ENCODE measurements at regions not wholly inside any gene's neighbourhood (a gene's known extent, or its start where the extent isn't known, plus 50 kb on each side); places are given as distances from the start of the nearest gene placed in this dataset.

DNA sequence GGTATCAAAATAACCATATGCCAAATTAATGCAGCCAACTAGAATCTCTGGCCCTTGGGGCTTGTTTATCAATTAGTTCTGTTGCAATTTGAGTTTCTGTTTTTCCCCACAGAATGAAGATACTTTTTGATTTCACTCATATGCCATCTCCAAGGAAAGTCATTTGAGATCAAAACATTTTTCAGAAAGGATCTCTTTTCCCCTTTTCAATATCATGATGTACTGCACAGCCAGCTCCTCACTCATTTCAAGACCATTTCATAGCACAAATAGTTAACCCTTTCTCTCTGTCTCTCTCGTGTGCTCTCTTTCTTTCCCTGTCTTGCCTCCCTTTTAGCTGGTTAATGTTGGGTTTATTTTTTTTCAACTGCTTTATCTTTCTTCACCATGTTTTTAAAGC lies 387.3 kb downstream of the STK39 start:
- H3K4me1 Mint-ChIP-seq = no peaks in the 10 kb centered on the region
- H3K27ac Mint-ChIP-seq (ENCODE audit: low read depth) = no peak overlapping the region

GRCh38 chr2:167859676-167860075 lies 387.7 kb downstream of the STK39 start:
- Mint-ChIP-seq H3K9me3 (no peaks in the 10 kb centered on the region), H3K36me3 (ENCODE audit: insufficient read depth) (no peaks in the 10 kb centered on the region), H3K4me3 (no peak overlapping the region), H3K27ac (ENCODE audit: low read depth) (no peak overlapping the region), H3K27me3 (no peaks in the 10 kb centered on the region), H3K4me1 (no peaks in the 10 kb centered on the region)
- ATAC-seq (replicated peaks; ENCODE audit: extremely low read depth, poor library complexity, severe bottlenecking) (no peak), DNase-seq (ENCODE audit: low spot score in 2 of 2) (no peak)

More for the DNA sequence above, 387.3 kb downstream of the STK39 start:
- H3K4me3 Mint-ChIP-seq = no peak overlapping the region
- H3K36me3 Mint-ChIP-seq (ENCODE audit: insufficient read depth) = no peaks in the 10 kb centered on the region
- DNase-seq (ENCODE audit: low spot score in 2 of 2) (no peak), ATAC-seq (replicated peaks; ENCODE audit: extremely low read depth, poor library complexity, severe bottlenecking) (no peak)
- no peaks in the 10 kb centered on the region for H3K9me3 Mint-ChIP-seq
- no peaks in the 10 kb centered on the region for H3K27me3 Mint-ChIP-seq

DNA sequence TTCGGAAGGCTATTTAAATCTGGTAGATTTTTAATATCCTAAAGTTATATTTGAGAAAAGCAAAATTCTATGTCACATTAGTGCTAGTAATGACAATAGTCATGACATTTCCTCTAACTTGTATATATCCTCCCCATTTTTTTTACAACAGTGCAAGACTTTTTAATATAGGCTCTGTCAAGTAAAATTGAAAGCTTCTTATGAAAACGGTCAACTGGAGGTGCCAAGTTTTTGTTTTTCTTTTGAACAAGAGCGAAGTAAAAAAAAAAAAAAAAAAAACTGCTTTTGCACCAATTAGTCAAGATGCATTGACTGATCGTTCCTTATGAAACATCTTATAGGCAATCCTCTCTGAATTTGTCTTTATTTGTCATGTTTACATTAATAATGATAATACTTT lies 389.3 kb downstream of the STK39 start:
- no peak overlapping the region for H3K27ac Mint-ChIP-seq (ENCODE audit: low read depth)
- no peak for ATAC-seq (replicated peaks; ENCODE audit: extremely low read depth, poor library complexity, severe bottlenecking)
- H3K4me3 Mint-ChIP-seq = no peak overlapping the region
- DNase-seq (ENCODE audit: low spot score in 2 of 2) = no peak
- H3K4me1 Mint-ChIP-seq = no peaks in the 10 kb centered on the region
- H3K36me3 Mint-ChIP-seq (ENCODE audit: insufficient read depth) = no peaks in the 10 kb centered on the region
- no peaks in the 10 kb centered on the region for H3K9me3 Mint-ChIP-seq
- H3K27me3 Mint-ChIP-seq = no peaks in the 10 kb centered on the region

DNA sequence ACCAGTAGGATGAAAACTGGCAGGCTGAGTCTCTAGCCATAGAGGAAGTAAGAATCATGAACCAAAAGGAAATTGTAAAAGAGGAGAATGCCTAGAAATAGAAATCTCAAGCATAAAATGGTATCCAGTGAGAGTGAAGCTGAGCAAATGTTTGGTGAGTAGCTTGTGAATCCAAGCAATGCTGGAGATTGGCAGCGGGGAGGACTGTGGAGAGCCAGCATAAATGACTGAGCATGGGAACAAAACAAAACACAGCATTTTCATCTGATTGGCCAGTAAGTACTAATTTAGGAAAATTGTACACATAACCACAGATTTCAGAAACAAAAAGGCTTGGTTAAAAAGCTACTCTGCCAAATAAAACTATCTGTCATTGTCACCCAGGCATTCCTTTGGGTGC lies 390.0 kb downstream of the STK39 start:
- DNase-seq (ENCODE audit: low spot score in 2 of 2) (no peak), ATAC-seq (replicated peaks; ENCODE audit: extremely low read depth, poor library complexity, severe bottlenecking) (no peak)
- H3K27ac Mint-ChIP-seq (ENCODE audit: low read depth) = no peak overlapping the region
- no peaks in the 10 kb centered on the region for H3K36me3 Mint-ChIP-seq (ENCODE audit: insufficient read depth)
- no peaks in the 10 kb centered on the region for H3K9me3 Mint-ChIP-seq
- no peaks in the 10 kb centered on the region for H3K27me3 Mint-ChIP-seq
- no peak overlapping the region for H3K4me3 Mint-ChIP-seq
- H3K4me1 Mint-ChIP-seq = no peaks in the 10 kb centered on the region

DNA sequence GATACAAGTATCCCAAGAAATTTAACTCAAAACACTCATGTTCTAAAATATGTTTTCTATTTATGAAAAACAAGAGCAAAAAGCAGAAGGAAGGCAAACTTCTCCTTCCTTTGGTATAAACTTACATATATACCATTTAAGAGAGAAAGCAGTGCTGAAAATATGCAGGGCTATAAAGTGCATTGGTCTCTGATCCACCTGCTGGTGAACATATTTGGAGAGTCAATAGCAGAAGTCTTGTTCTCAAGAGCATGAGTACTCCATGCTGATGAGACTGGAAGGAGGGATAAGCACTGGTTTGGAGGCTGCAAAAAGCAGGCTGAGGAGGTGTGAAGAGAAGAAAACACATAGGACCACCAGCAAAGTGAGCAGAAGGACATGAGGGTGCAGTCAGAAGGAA lies 391.2 kb downstream of the STK39 start:
- no peak overlapping the region for H3K27ac Mint-ChIP-seq (ENCODE audit: low read depth)
- DNase-seq (ENCODE audit: low spot score in 2 of 2) = no peak
- H3K36me3 Mint-ChIP-seq (ENCODE audit: insufficient read depth) = no peaks in the 10 kb centered on the region
- no peak overlapping the region for H3K4me3 Mint-ChIP-seq
- no peaks in the 10 kb centered on the region for H3K9me3 Mint-ChIP-seq
- no peak for ATAC-seq (replicated peaks; ENCODE audit: extremely low read depth, poor library complexity, severe bottlenecking)
- no peaks in the 10 kb centered on the region for H3K4me1 Mint-ChIP-seq
- H3K27me3 Mint-ChIP-seq = no peaks in the 10 kb centered on the region

DNA sequence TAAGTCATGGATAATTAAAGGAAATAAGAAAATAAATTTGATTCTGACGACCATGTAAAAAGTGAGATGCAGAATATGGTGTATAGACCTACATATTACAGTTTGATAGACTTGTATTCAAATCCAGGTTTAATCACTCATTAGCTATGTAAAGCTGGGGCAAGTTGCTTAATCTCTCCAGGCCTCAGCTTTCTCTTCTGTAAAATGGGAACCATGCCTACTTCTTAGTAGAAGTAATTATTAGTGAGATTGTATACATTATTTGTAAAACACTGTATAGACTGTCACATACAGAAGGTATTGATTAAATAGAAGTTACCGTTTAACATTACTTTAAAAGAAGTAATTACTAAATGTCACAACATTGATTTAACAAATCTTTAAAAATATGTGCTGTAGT lies 392.2 kb downstream of the STK39 start:
- DNase-seq (ENCODE audit: low spot score in 2 of 2) (no peak), ATAC-seq (replicated peaks; ENCODE audit: extremely low read depth, poor library complexity, severe bottlenecking) (no peak)
- Mint-ChIP-seq H3K36me3 (ENCODE audit: insufficient read depth) (no peaks in the 10 kb centered on the region), H3K4me1 (no peaks in the 10 kb centered on the region), H3K9me3 (no peaks in the 10 kb centered on the region), H3K27ac (ENCODE audit: low read depth) (no peak overlapping the region), H3K4me3 (no peak overlapping the region), H3K27me3 (no peaks in the 10 kb centered on the region)

- DNase-seq (ENCODE audit: low spot score in 2 of 2) = no peak
Observed at GRCh38 chr2:167853717-167854116, 393.7 kb downstream of the STK39 start.

GRCh38 chr2:167851876-167852275 lies 395.5 kb downstream of the STK39 start:
- H3K27me3 Mint-ChIP-seq = peaks cover 23% of the 10 kb centered on the region
- H3K4me3 Mint-ChIP-seq = no peak overlapping the region
- no peaks in the 10 kb centered on the region for H3K9me3 Mint-ChIP-seq
- H3K4me1 Mint-ChIP-seq = no peaks in the 10 kb centered on the region
- H3K36me3 Mint-ChIP-seq (ENCODE audit: insufficient read depth) = no peaks in the 10 kb centered on the region
- no peak overlapping the region for H3K27ac Mint-ChIP-seq (ENCODE audit: low read depth)
- ATAC-seq (replicated peaks; ENCODE audit: extremely low read depth, poor library complexity, severe bottlenecking) (no peak), DNase-seq (ENCODE audit: low spot score in 2 of 2) (no peak)

More at GRCh38 chr2:167853717-167854116, 393.7 kb downstream of the STK39 start:
- ATAC-seq (replicated peaks; ENCODE audit: extremely low read depth, poor library complexity, severe bottlenecking) = no peak
- H3K4me3 Mint-ChIP-seq = no peak overlapping the region
- H3K9me3 Mint-ChIP-seq = no peaks in the 10 kb centered on the region
- peaks cover 7% of the 10 kb centered on the region for H3K27me3 Mint-ChIP-seq
- H3K36me3 Mint-ChIP-seq (ENCODE audit: insufficient read depth) = no peaks in the 10 kb centered on the region
- H3K27ac Mint-ChIP-seq (ENCODE audit: low read depth) = no peak overlapping the region
- H3K4me1 Mint-ChIP-seq = no peaks in the 10 kb centered on the region

GRCh38 chr2:167851323-167851860 lies 396.0 kb downstream of the STK39 start:
- Mint-ChIP-seq H3K9me3 (no peaks in the 10 kb centered on the region), H3K27me3 (peaks cover 23% of the 10 kb centered on the region), H3K4me3 (no peak overlapping the region), H3K4me1 (no peaks in the 10 kb centered on the region), H3K36me3 (ENCODE audit: insufficient read depth) (no peaks in the 10 kb centered on the region), H3K27ac (ENCODE audit: low read depth) (no peak overlapping the region)
- ATAC-seq (replicated peaks; ENCODE audit: extremely low read depth, poor library complexity, severe bottlenecking) = no peak
- DNase-seq (ENCODE audit: low spot score in 2 of 2) = no peak

- H3K4me1 Mint-ChIP-seq = no peaks in the 10 kb centered on the region
- no peak for DNase-seq (ENCODE audit: low spot score in 2 of 2)
- peaks cover 53% of the 10 kb centered on the region for H3K27me3 Mint-ChIP-seq
- H3K36me3 Mint-ChIP-seq (ENCODE audit: insufficient read depth) = peaks cover 3% of the 10 kb centered on the region
- no peaks in the 10 kb centered on the region for H3K9me3 Mint-ChIP-seq
- no peak for ATAC-seq (replicated peaks; ENCODE audit: extremely low read depth, poor library complexity, severe bottlenecking)
- no peak overlapping the region for H3K27ac Mint-ChIP-seq (ENCODE audit: low read depth)
- no peak overlapping the region for H3K4me3 Mint-ChIP-seq
Observed at GRCh38 chr2:167844714-167845530, 402.5 kb downstream of the STK39 start.

DNA sequence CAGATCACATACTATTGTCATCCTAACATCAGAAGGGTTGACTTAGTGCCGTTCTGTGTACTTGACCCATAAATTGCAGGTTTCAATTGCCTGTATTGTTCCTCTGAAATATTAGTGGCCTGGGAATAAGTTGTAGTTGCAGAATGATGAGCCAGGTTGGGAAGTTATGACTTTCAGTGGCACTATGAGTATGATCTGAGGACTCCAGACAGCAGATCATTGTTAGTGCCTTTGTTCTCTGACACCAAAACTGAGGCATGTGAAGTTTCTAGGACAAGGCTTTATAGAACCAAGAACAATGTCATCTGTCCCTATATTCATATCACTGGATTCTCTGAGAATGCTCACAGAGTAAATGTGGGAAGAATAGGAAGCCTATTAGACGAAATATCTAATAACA lies 403.7 kb downstream of the STK39 start:
- peaks cover 46% of the 10 kb centered on the region for H3K27me3 Mint-ChIP-seq
- no peak overlapping the region for H3K27ac Mint-ChIP-seq (ENCODE audit: low read depth)
- H3K9me3 Mint-ChIP-seq = no peaks in the 10 kb centered on the region
- no peak for DNase-seq (ENCODE audit: low spot score in 2 of 2)
- no peak overlapping the region for H3K4me3 Mint-ChIP-seq
- H3K36me3 Mint-ChIP-seq (ENCODE audit: insufficient read depth) = peaks cover 3% of the 10 kb centered on the region
- no peak for ATAC-seq (replicated peaks; ENCODE audit: extremely low read depth, poor library complexity, severe bottlenecking)
- H3K4me1 Mint-ChIP-seq = no peaks in the 10 kb centered on the region

DNA sequence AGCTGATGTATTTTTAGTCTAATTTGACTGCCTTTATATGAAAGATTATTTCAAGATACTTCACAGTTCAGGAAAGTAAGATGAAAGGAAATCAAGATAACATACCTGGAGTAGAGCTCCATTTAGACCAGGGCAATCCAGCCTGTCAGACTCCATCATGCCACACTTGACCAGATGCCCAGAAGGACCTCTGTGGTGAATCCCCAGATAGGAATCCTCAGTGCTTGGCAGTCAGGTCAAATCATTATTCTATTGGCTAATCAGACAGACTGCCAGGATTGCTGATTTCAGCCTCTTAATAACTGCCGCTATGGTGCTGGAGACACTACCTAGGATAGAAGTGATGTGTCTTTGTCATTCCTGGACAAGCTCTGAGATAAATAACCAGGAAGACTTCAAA lies 404.2 kb downstream of the STK39 start:
- Mint-ChIP-seq H3K36me3 (ENCODE audit: insufficient read depth) (peaks cover 3% of the 10 kb centered on the region), H3K4me1 (no peaks in the 10 kb centered on the region), H3K9me3 (no peaks in the 10 kb centered on the region), H3K4me3 (no peak overlapping the region), H3K27ac (ENCODE audit: low read depth) (no peak overlapping the region), H3K27me3 (peaks cover 42% of the 10 kb centered on the region)
- DNase-seq (ENCODE audit: low spot score in 2 of 2) = no peak
- ATAC-seq (replicated peaks; ENCODE audit: extremely low read depth, poor library complexity, severe bottlenecking) = no peak

DNA sequence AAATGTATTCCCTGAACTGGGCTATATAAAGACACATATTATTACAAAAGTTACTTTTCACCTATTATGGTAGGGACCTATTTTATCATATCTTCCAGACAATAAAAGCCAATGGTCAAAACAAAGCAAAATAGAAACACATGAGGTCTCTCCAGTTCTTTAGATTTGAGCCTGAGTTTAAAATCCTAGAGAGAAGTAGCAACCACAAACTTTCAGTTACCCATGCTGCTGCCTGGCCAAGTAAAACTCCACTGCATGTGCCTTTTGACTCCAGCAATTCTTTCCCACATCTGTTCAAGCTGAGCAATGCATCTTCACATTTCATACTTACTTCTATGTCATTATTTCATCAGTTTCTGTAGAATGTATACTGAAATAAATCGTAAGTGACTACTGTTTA lies 405.3 kb downstream of the STK39 start:
- ATAC-seq (replicated peaks; ENCODE audit: extremely low read depth, poor library complexity, severe bottlenecking) (no peak), DNase-seq (ENCODE audit: low spot score in 2 of 2) (no peak)
- peaks cover 31% of the 10 kb centered on the region for H3K27me3 Mint-ChIP-seq
- no peak overlapping the region for H3K27ac Mint-ChIP-seq (ENCODE audit: low read depth)
- no peaks in the 10 kb centered on the region for H3K9me3 Mint-ChIP-seq
- H3K36me3 Mint-ChIP-seq (ENCODE audit: insufficient read depth) = peaks cover 3% of the 10 kb centered on the region
- H3K4me1 Mint-ChIP-seq = no peaks in the 10 kb centered on the region
- no peak overlapping the region for H3K4me3 Mint-ChIP-seq

Measured in central memory CD8-positive, alpha-beta T cell (primary cell).